ENCODE measurements at regions not wholly inside any gene's neighbourhood (a gene's known extent, or its start where the extent isn't known, plus 50 kb on each side); places are given as distances from the start of the nearest gene placed in this dataset.

GRCh38 chr5:30325795-30326194, 867.7 kb upstream of the CDH6 start:
- TF ChIP-seq CTCF (IDR thresholded peaks at IDR 0.05; ENCODE audit: extremely low read depth in 1 of 2, insufficient read depth in 1 of 2, low read depth in 1 of 2, low read length in 2 of 2) (no peak), MAX (IDR thresholded peaks at IDR 0.05; ENCODE audit: insufficient read depth, insufficient read length) (no peak)

Data from endothelial cell of umbilical vein (primary cell).